Stimulated activated CD4-positive, alpha-beta T cell treated with anti-CD3 and anti-CD28 coated beads, TNF-alpha, amount 100 ng/mL, for 24 hours (primary cell): ENCODE measurements at regions not wholly inside any gene's neighbourhood (a gene's known extent, or its start where the extent isn't known, plus 50 kb on each side); places are given as distances from the start of the nearest gene placed in this dataset.
"Not testable (repeated sequence)": the region's sequence is repeated elsewhere in the genome, so short reads cannot be mapped to it uniquely, and the experiment has no call there.

Source experiments
- DNase-seq, 3 experiments: peaks; one replicate each; pipeline ENCODE4 v3.0.0-alpha.2; 2020; ENCODE audit warnings: low read depth in 3 of 3

DNA sequence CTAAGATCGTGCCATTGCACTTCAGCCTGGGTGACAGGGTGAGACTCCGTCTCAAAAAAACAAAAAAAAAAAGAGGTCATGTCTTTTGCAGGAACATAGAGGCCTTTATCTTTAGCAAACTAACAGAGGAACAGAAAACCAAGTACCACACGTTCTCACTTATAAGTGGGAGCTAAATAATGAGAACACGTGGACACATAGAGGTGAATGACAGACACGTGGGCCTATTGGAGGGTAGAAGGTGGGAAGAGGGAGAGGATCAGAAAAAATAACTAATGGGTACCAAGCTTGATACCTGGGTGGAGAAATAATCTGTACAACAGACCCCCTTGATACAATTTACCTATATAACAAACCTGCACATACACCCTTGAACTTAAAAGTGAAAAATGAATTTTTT lies 401.4 kb upstream of the NAALADL2 start:
- no peak for DNase-seq

GRCh38 chr3:174460831-174461230 lies 398.3 kb upstream of the NAALADL2 start:
- no peak for DNase-seq

DNA sequence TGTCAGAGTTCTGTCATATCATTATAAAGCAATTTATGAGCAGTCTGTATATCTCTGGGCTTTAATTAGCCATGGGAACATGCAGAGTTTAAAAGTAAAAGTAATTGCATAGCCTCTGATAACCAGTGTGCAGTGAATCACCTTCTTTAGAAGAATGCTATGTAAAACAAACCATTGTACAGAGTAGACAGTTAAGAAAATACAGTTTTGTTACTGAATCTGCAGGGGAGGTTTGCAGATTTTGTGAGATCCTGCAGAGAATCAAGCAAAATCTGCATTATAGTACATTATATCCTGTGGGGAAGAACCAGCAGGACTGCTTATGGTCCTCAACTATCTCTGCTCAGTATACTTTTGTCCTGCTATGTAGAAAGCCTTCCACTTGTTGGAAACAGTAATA lies 396.2 kb upstream of the NAALADL2 start:
- DNase-seq = no peak

- no peak for DNase-seq
Measured at GRCh38 chr3:174465177-174465576, 394.0 kb upstream of the NAALADL2 start.

GRCh38 chr3:174466471-174467054 lies 392.6 kb upstream of the NAALADL2 start:
- DNase-seq = no peak

GRCh38 chr3:174477491-174477890 lies 381.6 kb upstream of the NAALADL2 start:
- no peak for DNase-seq

- no peak for DNase-seq
Measured at GRCh38 chr3:174480767-174481166, 378.4 kb upstream of the NAALADL2 start.

DNA sequence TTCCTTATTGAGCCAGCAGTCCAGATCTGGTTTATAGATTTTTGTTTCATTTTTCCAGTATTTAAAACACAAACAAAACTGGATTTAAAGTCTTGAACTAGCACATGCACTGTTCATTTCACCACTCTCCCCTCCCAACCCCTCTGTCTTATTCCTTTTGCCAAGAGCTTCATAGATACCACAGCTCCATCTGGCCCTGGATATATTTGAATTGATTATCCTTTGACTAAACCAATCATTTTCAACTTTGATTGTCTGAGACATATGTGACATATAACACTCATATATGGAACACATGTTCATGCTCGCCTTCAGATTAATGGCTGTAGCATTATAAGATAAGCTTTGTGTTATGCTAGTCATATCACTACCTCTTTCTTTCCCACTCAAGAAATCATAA lies 376.6 kb upstream of the NAALADL2 start:
- no peak for DNase-seq

- no peak for DNase-seq
Measured at GRCh38 chr3:174483254-174483653, 375.9 kb upstream of the NAALADL2 start.

DNA sequence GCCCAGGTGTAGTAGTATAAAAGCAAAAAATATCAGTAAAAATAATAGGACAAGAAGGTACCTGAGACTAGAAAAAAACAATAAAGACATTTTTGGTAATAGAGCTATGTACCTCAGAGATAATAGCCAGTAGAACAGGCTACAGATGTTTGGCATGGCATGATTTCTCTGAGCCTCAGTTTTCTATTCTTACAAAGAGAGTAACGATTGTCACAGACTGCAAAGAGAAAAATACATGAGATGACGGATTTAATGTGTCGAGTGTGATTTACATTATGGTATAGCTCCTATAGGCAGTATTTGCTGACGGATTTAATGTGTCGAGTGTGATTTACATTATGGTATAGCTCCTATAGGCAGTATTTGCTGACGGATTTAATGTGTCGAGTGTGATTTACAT lies 375.3 kb upstream of the NAALADL2 start:
- not testable (repeated sequence) for DNase-seq

DNA sequence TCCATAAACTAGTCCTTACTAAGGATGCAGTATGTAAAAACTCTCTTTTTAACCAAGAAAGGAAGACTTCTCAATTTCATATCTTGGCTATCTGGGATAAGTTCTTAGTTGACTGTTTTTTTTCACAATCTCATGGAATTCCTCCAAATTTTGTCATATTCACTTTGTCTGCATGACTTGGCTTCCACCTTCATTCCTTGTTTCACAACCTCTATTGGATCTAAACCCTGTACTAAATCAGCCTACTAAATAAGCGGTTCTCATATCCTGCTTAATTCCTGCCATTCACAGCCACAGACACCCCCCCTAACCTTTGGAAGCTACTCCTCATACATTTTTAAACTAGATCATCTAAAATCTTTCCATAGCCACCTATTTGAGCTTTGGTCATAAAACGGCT lies 370.6 kb upstream of the NAALADL2 start:
- DNase-seq = no peak

DNA sequence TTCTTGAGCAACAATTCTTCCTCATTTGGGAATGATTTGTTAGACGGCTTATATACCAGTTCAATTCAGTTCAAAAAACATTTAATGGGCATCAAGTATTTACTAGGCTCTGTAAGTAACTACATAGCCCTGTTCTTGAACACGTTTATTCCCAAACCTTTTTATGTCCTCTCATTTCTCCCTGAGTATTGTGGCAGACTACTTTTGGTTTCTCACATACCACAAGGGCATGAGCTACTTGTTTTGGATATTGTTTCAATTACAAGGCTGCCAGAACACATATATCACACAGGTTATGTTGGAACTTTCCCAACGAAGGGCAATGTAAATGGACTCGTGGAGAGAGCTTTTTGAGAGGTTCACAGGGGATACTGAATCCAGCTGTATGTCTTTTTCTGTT lies 363.8 kb upstream of the NAALADL2 start:
- no peak for DNase-seq

- no peak for DNase-seq
Measured at GRCh38 chr3:174495928-174496327, 363.2 kb upstream of the NAALADL2 start.

DNA sequence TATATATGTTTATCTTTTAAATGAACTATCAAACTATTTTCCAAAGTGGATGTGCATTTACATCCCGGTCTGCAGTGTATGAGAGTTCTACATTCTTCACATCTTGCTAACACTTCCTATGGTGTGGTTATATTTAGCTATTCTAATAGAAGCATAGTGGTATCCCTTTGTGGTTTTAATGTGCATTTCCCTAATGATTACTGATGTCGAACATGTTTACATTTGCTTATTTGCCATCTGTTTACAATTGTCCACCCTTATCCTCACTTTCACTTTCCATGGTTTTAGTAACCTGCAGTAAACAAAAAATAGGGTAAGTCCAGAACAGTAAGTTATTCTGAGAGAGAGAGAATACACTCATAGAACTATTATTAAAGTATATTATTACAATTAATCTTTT lies 360.5 kb upstream of the NAALADL2 start:
- DNase-seq = no peak

DNA sequence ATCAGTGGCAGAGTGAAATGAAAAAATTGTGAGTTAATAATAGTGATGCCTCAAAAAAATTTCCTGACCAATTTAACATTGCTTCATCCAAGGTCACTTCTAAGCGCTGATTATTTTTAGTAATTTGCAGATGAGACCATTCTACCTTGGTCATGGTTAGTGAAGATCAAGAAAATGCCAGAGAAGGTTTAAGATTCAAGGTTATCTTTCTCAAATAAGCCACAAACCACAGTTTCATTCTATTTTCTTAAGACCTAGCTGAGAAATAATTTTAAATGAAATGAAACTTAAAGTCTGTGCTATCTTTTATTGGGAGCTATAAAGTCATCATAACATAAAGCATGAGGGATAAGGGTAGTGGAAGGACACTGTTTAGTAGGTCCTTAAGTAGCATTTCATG lies 353.9 kb upstream of the NAALADL2 start:
- DNase-seq = no peak

- DNase-seq = no peak
Measured at GRCh38 chr3:174524203-174524602, 334.9 kb upstream of the NAALADL2 start.

DNA sequence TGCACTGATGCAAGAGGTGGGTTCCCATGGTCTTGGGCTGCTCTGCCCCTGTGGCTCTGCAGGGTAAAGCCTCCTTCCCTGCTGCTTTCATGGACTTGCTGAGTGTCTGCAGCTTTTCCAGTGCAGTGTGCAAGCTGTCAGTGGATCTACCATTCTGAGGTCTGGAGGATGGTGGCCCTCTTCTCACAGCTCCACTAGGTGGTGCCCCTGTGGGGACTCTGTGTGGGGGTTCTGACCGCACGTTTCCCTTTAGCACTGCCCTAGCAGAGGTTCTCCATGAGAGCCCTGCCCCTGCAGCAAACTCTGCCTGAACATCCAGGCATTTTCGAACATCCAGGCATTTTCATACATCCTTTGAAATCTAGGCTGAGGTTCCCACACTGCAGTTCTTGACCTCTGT lies 329.8 kb upstream of the NAALADL2 start:
- no peak for DNase-seq

- DNase-seq = no peak
Measured at GRCh38 chr3:174531262-174531982, 327.7 kb upstream of the NAALADL2 start.

- DNase-seq = no peak
Measured at GRCh38 chr3:174532216-174532615, 326.9 kb upstream of the NAALADL2 start.

DNA sequence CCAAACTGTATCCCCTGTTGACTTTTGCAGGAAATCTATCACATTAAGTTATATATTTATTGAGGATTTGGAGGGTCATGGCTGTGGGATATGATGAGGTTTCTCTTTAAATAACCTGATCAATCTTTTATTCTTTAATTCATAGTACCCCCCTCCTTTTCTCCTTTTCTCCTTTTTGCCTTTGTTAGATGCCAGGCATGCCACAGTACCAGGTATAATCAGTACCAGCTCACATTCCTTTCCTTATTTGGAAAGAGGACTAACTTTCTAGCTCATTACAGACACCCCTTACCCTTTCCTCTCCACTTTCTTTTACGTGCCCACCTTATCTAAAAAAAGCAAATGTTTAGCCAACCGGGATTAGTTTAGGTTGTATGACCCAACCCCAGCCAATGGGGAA lies 326.4 kb upstream of the NAALADL2 start:
- DNase-seq = no peak

- no peak for DNase-seq
Measured at GRCh38 chr3:174533286-174533685, 325.8 kb upstream of the NAALADL2 start.

- no peak for DNase-seq
Measured at GRCh38 chr3:174536319-174536718, 322.8 kb upstream of the NAALADL2 start.

GRCh38 chr3:174538151-174538550 lies 321.0 kb upstream of the NAALADL2 start:
- DNase-seq = no peak
